ENCODE measurements at regions not wholly inside any gene's neighbourhood (a gene's known extent, or its start where the extent isn't known, plus 50 kb on each side); places are given as distances from the start of the nearest gene placed in this dataset.

GRCh38 chr14:25588751-25589150, 538.8 kb upstream of the STXBP6 start:
- no peak for TF ChIP-seq POLR2A (IDR thresholded peaks at IDR 0.05; ENCODE audit: low read depth, low read length)
- TF ChIP-seq, protein P1, sequence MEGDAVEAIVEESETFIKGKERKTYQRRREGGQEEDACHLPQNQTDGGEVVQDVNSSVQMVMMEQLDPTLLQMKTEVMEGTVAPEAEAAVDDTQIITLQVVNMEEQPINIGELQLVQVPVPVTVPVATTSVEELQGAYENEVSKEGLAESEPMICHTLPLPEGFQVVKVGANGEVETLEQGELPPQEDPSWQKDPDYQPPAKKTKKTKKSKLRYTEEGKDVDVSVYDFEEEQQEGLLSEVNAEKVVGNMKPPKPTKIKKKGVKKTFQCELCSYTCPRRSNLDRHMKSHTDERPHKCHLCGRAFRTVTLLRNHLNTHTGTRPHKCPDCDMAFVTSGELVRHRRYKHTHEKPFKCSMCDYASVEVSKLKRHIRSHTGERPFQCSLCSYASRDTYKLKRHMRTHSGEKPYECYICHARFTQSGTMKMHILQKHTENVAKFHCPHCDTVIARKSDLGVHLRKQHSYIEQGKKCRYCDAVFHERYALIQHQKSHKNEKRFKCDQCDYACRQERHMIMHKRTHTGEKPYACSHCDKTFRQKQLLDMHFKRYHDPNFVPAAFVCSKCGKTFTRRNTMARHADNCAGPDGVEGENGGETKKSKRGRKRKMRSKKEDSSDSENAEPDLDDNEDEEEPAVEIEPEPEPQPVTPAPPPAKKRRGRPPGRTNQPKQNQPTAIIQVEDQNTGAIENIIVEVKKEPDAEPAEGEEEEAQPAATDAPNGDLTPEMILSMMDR (IDR thresholded peaks at IDR 0.05; ENCODE audit: extremely low read depth in 1 of 2, insufficient read depth in 1 of 2, low read depth in 1 of 2, low read length in 2 of 2): no peak
